Hepatic stellate cell (primary cell): ENCODE measurements at regions not wholly inside any gene's neighbourhood (a gene's known extent, or its start where the extent isn't known, plus 50 kb on each side); places are given as distances from the start of the nearest gene placed in this dataset.

ENCODE experiments used
- DNase-seq: peaks from one replicate; pipeline ENCODE4 v3.0.0; 2011; ENCODE audit warnings: low spot score

DNA sequence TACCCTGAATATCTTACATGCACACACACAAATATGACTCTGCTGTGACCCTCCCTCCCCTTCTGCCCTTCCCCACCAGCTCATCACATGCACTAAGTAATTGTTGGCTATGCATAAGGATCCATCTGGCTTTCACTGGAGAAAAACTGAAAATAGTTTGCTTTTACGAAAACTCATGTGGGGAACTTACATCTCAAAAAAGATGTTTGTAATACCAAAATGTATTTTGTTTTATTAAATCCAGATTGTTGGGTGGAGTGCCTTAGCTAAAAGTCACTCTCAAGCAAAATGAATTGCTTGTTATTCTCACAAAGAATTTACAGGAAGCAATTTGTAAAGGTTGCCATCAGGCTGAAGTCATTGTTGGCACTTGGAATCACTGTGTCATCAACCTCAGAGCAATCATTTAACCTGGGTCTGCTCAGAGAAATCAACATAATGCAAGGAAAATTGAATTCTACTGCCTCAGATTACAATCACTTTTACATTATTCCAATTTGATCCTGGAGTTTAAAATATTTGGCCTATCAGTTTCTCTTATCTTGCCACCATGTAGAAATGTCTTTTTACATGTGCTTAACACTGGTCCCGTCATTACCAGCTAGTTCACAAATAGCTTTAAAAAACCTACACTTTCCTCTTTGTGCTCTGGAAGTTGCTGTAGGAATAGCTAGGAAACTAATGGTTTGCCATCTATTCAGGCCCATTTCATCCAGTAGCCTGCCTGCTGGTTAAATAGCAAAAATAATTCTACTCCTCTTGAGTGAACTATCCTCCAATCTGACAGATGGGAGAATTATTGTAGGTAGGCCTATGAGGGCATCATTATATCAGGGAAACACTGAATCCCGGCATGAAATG lies 90.3 kb upstream of the TMEM17 start:
- DNase-seq: peak; percentile 20

DNA sequence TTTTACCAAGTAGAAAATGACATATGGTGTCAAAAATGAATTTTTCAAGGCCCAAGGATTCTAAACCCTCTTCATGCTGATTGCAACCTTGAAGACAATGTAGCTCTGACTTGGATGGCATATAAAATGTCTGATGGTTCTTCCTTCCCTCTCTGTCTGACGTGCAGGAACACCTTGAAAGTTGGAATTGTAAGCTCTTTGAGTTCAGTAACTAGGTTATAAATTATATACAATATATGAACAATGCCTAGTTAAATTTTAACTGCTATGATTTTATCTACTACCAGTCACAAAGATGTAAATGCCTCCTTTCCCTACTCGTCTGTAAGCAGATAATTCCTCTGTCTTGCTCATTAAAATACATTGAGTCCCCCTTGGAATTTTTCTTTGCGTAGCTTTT lies 89.5 kb upstream of the TMEM17 start:
- DNase-seq: no peak

DNA sequence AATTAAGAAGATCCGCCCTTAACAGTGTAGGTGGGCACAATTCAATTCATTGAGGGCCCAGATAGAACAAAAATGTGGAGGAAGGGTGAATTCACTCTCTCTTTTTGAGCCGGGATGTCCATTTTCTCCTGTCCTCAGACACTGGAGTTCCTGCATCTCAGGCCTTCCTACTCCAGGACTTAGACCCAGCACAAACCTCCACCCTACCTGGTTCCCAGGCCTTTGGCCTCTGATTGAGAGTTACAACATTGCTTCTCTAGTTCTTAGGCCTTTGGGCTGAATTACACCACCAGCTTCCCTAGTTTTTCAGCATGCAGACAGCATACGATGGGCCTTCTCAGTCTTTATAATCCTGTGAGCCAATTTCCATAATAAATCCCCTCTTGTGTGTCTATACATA lies 87.8 kb upstream of the TMEM17 start:
- no peak for DNase-seq

DNA sequence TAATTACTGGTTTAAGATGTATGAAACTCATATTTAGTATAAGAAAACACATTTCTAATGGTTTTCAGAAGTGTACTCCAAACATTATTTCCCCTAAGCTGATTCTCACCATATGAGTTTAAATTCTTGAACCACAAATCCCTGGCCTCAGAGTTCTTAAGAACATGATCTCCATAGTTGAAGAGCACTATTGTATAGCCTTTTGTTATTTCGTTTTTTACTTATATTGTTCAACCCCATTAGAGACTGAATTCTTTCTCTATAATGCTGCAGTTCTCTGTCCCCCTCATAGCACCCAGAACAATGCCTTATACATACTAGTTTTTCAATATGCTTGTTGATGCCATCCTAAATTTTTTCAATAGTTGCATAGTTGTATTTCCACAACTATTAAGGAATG lies 85.5 kb upstream of the TMEM17 start:
- no peak for DNase-seq

DNA sequence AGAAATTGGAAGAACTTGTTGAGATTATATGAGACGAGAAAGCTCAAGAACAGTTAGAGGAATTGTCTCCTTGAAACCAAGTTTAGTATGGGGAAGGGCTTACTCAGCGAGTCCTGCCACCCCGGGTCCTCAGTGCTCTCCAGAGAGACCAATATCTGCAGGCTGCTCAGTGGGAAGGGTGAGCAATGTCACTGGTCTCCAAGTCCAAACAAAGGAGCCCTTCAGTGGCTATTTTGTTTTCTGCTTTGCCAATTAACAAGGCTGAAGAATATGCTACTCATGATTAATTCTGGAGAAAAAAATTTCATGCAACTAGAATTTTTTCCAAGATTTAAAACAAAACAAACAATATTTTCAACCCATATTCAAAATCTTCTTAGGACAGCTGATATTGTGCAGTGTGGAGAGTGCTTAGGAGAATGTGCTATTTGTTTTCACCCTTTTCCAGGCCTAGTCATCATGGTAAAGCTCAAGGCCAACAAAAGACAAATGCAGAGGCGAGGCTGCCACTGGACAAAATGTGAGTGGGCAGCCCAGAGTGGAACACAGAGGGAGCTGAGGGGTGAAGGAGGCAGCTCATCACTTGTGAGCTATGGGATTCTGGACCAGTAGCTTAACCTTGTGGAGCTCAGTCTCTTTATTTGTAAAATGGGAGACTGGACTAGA lies 83.8 kb upstream of the TMEM17 start:
- DNase-seq: no peak

DNA sequence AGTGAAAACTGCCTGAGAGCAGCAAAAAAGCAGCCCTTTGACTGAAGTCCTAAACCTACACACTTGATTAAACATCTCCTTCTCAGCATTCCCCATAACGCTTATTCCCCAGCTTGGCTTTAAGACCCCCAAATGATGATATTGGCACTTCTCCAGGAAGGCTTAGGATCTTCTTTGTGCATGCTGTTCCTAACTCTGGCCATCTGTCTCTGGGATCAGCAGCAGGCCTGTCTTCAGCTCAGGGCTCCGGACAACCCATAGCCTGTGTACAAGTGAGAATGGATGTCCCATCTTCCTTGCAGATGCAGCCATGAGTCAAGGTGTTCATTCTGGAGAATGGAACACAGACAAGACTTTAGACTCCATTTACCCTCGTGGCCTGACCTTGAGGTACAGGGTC lies 81.6 kb upstream of the TMEM17 start:
- DNase-seq: no peak

DNA sequence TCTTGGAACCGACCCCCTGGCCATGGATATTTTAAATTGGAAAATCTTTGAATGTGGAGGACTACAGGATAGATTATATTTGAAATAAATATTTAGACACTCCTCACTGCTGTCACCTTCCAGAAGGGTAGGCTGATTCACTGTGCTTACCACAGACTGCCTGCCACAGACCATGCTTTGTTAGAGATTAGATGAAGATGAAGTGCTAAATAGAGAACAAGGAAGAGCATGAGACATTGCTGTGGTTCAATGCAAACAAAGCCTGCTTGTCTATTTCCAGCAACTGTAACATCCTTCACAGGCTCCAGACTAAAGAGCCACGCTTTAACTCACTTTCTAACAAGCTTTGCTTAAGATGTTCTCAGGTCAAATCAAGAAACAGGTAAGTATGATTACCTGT lies 81.0 kb upstream of the TMEM17 start:
- no peak for DNase-seq

DNA sequence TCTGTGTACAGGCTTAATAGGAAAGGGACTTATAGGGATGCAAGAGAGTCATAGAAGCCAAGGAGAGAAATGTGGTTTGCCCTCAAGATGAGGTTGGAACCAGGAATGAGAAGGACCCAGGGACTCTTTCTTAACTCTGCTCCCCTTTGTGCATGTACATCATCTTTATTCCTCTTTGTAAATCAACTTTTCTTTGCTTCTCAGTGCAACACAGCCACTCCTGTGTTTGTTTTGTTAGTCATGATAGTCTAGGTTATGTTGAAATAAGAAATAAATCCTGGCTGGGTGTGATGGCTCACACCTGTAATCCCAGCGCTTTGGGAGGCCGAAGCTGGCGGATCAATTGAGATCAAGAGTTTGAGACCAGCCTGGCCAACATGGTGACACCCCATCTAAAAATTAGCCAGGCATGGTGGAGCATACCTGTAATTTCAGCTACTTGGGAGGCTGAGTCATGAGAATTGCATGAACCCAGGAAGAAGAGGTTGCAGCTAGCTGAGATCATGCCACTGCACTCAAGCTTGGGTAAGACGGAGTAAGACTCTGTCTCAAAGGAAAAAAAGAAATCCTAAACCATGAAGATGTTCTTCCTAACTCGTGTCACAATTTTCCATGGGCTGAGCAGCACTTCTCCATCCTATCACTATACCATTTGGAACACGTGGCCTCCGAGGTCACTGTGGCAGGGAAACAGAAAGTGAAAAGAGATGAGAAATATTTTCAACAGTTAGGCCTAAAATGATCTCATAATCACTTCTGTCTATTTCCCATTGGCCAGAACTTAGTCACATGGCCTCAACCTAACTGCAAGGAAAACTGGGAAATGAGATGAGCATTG lies 73.0 kb upstream of the TMEM17 start:
- DNase-seq: no peak

DNA sequence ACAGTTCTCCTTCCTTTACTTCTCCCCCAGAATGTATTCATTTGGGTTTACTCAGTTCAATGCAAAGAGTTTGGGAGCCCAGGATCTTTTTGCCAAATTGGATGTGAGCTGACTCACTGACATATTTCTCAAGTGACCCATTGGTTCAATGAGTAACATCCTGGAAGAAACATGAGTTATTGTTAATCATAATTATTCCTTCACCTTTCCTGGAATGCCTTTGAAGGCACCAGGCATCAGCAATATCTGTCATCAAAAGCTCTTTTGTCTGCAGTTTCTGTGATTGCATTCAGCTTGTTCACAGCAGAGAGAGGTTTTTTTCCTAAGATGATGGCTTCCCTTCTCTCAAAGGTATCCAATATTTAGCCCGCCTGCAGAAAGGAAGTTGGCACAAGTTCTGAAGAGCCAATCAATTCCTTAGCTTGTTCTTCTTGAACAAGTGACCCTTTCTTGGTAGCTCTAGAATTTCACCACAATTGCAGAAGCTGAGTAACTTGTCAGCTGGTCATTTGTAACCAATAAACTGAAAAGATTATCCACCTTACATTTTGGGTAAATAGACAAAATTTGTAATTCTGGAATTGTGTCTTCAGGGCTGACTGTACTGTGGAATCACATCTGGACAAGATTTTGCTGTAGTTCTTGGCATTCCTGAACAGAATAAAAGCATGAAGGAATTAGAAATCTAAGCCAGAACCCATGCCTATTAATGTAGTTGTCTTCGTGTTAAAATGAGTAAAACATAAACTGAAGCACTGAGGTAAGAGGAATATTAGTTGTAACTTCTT lies 72.2 kb upstream of the TMEM17 start:
- peak; percentile 51 for DNase-seq

DNA sequence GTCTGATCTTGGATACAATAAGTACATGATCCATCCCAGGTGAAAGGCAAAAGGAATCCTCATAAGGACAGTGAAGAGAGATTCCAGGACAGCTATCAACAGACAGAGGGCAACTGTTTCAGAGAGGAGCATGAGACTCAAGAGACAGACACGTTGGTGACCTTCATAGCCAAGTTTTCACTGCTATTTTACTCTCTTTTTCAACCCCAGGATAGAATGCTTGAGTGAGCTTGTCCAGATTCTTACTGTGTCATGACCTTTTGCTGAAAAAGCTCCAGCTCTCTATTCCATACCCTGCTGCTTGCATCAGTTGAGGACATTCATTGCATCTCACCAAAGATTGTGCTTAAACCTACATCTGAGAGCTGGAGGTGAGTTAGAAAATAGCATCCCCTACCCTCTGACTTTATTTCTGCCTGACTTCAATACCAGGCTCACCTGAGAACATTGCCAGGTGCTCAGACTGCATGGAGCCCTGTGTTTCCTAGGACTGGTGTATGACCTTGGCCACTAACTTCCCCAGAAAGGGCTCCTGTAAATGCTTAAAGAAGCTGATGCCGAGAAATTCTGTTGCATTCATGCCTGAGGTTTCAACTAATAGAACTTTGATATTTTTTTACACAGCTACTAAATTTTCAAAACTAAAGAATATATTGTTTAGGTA lies 70.4 kb upstream of the TMEM17 start:
- no peak for DNase-seq

DNA sequence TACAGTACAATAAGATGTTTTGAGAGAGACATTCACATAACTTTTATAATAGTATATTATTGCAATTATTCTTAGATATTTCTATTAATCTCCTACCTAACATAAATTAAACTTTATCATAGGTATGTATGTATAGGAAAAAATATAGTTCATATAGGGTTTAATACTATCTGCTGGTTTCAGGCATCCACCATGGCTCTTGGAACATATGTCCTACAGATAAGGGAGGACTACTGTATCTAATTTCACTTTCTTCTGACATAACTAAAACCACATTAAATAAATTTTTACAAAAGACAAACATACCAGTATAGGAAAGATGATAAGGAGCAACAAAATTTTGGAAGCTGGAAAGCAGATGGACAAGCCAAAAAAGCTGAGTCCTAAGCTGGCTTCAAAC lies 67.9 kb upstream of the TMEM17 start:
- DNase-seq: no peak

DNA sequence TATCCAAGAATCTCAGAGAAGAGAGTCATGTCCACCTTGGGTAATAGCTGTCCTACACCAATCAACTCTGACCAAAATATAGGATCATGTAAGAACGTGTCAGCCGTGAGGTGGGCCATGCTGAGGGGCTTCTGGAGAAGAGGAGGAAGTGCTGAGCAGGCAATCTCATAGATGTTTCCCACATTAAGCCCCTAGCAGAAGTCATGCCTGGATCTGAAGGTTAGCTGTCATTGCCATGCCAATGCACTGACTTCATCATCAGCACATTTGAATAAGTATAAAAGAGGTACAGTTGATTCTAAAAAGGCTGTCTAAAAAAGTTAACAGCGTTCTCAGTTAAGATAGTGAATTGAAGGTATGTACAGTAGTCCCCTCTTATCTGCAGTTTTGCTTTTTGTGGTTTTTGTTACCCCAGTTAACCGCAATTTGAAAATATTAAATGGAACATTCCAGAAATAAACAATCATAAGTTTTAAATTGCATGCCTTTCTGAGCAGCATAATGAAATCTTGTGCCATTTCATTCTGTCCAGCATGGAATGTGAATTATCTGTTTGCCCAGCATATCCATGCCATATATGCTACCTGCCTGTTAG lies 67.2 kb upstream of the TMEM17 start:
- DNase-seq: no peak

DNA sequence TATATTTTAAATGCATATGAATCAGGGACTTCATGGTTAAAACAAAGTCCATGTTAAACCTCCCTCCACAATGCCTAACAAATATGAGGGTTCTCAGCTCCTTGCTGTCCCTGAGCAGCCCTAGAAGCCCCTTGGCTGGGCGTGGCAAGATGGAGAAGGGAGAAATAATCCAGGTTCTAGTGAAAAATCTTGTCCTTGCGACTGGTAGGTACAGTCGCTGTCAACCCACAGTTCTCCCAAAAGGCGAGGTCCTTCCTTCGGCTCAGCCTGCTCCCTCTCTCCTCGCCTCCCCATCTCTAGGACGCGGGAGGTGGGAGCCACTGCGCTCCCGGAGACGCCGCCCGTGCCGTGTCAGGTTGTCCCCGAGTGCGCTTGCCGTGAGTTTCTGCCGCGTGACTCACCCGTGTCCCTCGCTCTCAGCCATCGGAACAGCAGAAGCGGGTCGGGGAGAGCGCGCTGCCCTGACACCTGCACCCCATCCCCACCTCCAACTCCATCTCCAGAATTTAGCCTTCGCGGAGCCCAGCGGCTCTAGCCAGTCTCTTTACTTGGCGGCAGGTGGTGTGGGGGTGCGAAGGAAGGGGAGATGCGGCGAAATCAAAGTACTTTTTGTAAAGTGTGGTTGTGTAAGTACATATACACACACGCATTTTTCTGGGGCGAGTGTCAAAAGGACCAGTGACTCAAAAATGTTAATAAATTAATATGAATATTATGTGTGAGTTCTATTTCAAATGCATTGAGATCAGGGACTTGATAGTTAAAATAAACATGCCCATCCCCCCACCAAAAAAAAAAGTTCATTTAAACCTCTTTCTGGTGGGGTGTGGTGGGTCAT lies 65.1 kb upstream of the TMEM17 start:
- no peak for DNase-seq

DNA sequence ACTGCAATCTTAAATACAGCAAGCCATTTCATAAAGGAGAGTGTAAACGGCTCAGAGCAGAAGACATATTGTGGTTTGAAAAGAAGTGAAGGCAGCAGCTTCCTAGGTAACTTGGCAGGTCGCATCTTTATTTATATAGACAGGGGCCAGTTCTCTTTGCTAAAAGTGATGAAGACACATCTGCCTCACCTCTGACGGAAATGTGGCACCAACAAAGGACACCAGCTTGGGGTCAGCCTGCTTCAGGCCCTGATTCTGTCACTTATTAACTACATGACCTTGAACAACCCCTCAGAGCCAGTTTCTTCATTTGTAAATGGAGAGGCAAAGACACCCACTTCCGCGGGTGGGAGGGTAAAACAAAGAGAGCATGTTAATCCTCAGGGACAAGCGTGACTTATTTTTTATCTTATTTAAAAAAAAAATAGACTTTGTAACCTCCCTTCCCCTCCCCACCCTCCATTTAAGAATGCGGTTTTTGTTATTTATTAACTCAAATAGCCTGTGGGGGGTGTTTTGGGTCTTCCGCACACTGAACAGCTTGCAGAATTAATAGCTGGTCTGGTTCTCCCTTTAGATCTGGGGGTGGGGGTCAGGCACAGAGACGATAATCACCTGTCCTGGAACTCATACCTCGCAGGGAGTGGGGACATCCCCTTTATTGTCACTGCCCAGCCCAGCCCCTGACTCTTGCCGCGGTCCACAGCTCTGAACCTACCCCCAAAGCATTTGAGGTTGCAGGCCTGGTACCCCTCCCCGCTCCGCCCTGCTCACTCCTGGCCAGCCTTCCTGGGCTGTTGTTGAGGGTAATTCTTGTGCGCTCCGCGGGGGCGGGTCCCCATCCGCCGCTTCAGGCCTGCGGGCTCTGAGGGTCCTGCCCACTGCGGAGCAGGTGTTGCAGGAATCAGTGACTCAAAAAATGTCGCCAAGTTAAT lies 64.2 kb upstream of the TMEM17 start:
- no peak for DNase-seq

DNA sequence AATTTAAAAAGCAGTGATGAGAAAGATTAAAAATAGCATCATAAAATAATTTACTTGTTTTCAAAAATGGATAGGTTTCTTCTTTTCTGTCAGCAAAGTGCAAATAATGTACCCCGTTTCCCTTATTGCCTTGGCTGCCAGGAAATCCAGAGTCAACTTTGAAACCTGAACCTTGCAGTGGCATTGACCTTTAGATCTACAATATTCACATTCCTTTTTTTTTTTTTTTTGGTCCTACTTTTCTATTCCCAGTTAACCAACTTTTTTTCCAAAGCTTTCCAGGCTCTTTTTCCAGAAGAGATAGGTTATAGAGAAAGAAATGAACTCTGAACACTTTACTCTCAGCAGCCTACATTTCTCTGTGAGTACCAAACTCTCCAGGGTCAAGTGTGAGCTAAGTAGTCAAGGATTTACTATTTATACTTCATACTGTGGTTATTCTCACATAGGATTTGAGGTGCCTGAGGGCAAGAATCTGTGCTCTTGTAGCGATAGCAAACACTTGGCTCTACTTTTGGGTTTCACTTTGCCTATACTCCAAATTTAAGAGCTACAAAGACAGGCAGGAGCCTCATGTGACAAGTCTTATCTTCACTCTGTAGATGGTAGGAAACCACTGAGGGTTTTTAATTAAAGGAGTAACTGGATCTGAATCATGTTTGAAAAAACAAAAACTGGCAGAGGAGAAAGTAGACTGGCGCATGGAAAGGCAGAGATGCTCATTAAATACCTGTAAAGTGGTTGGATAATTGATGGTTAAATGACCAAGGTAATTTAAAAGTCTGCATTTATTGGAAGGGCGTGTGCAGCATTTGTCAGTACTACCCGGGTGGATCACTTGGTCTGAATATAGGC lies 63.2 kb upstream of the TMEM17 start:
- DNase-seq: no peak

DNA sequence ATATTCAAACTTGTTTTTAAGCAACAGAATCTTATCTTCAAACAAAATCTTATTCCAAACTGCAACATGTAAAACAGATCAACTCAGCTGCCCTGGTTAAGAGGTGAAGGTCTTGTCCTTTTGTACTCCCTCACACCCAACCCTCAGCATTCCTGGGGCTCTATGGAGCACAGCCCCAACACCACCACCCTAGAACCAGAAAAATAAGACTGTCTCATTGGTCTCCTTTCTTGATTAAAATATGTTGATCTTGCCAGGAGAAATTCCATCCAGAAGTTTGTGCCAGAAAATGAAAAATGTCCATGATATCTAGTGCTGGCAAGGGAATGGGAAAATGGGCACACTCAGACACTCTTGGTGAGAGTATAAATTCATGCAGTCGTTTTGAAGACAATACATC lies 62.1 kb upstream of the TMEM17 start:
- DNase-seq: no peak

DNA sequence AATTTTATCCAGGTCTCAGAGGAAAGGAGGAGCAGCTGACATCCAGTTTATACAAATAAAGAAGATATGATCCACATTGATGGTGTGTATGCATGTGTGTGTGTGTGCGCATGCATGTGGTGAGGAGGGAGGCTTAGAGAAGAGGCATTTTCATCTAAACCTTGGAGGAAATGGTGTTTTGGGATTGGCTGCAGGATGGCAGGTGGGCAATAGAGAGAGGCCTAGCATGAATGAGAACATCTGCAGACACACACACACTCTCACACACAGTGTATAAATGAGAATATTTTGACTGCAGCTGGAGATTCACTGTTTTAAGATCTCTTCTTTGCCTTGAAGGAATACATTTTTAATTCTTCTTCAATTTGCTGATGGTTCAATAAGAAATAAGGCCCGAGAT lies 61.7 kb upstream of the TMEM17 start:
- no peak for DNase-seq

DNA sequence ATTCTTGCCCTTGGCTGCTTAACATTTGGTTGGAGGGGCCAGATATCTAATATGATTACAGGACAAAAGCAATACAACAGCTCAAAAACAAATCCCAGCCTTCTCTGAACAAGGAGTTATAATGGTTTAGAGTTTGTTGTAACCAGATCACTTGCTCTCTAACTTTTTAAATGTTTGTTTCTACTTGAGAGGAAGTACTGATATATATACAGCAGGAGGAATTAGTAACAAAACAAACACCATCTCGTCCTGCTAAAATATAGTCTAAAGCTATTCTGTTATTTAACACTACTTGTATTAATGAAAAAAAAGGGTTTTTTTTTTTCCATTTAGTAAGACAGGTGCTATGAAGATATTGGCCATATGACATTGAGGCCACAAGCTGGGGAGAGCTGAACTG lies 60.9 kb upstream of the TMEM17 start:
- no peak for DNase-seq
